SK-N-MC (cell line): ENCODE measurements at regions not wholly inside any gene's neighbourhood (a gene's known extent, or its start where the extent isn't known, plus 50 kb on each side); places are given as distances from the start of the nearest gene placed in this dataset.
A peak's percentile ranks its signal among the peaks of the same experiment; 100 is the strongest.

Experiments
- DNase-seq: peaks from one replicate; pipeline ENCODE4 v3.0.0-alpha.2; 2011; ENCODE audit warnings: low read depth, low spot score
- H3K27ac ChIP-seq: fragments of 200-600 bp; sonication (generic); 2 replicates; pipeline ENCODE4 v1.5.1; 2016; ENCODE audit warnings: mixed run types
- H3K36me3 ChIP-seq: fragments of 200-600 bp; sonication (generic); 2 replicates; pipeline ENCODE4 v1.6.1; 2017; ENCODE audit warnings: antibody characterized with exemption, low read length, mixed read lengths; ENCODE audit not compliant: insufficient read depth
- H3K4me3 ChIP-seq: fragments of 200-600 bp; sonication (generic); 2 replicates; pipeline ENCODE4 v1.5.1; 2016
- H3K9ac ChIP-seq: fragments of 200-600 bp; sonication (generic); 2 replicates; pipeline ENCODE4 v1.8.0; 2017; ENCODE audit warnings: mixed run types, mixed read lengths; ENCODE audit not compliant: insufficient read length
- H3K9me3 ChIP-seq: fragments of 200-600 bp; sonication (generic); 2 replicates; pipeline ENCODE4 v1.6.1; 2017; ENCODE audit warnings: low read depth, mild to moderate bottlenecking, antibody characterized with exemption, low read length, moderate library complexity, mixed read lengths
- EZH2 ChIP-seq: fragments of 200-600 bp; sonication (generic); IDR thresholded peaks from one replicate; pipeline ENCODE4 v1.6.1; 2017; ENCODE audit warnings: antibody characterized with exemption
- FOXP2 ChIP-seq: optimal IDR thresholded peaks from 2 replicates; pipeline ENCODE3; 2011; ENCODE audit warnings: mild to moderate bottlenecking, moderate library complexity; ENCODE audit not compliant: insufficient read depth; ENCODE audit errors: extremely low read length, control extremely low read depth
- POLR2AphosphoS5 ChIP-seq: IDR thresholded peaks from 2 replicates; pipeline ENCODE4 v1.6.1; 2012; ENCODE audit warnings: mild to moderate bottlenecking, low read depth, low read length, borderline replicate concordance

- Histone ChIP-seq H3K36me3 (no peaks in the 10 kb centered on the region), H3K27ac (no peak overlapping the region), H3K9ac (no peak overlapping the region), H3K9me3 (no peaks in the 10 kb centered on the region), H3K4me3 (no peak overlapping the region)
- no peak for DNase-seq
- TF ChIP-seq POLR2AphosphoS5 (no peak), EZH2 (no peak), FOXP2 (no peak)
Observed at GRCh38 chr1:110750562-110750961, 75.8 kb upstream of the KCNA3 start.

- no peak for TF ChIP-seq POLR2AphosphoS5
- no peak for TF ChIP-seq FOXP2
- no peak for TF ChIP-seq EZH2
- no peak overlapping the region for H3K9ac ChIP-seq
- H3K4me3 ChIP-seq, result no peak overlapping the region
- H3K9me3 ChIP-seq, result no peaks in the 10 kb centered on the region
- DNase-seq, result no peak
- H3K36me3 ChIP-seq, result no peaks in the 10 kb centered on the region
- H3K27ac ChIP-seq, result no peak overlapping the region
Observed at GRCh38 chr1:110749960-110750359, 75.2 kb upstream of the KCNA3 start.

GRCh38 chr1:110746644-110747259, 72.0 kb upstream of the KCNA3 start:
- peak; percentile 20 for DNase-seq
- TF ChIP-seq EZH2, result no peak
- TF ChIP-seq FOXP2, result no peak
- no peak for TF ChIP-seq POLR2AphosphoS5
- Histone ChIP-seq H3K36me3 (no peaks in the 10 kb centered on the region), H3K9ac (no peak overlapping the region), H3K4me3 (no peak overlapping the region), H3K9me3 (no peaks in the 10 kb centered on the region), H3K27ac (no peak overlapping the region)

- Histone ChIP-seq H3K36me3 (no peaks in the 10 kb centered on the region), H3K4me3 (no peak overlapping the region), H3K9me3 (no peaks in the 10 kb centered on the region), H3K9ac (no peak overlapping the region), H3K27ac (no peak overlapping the region)
- TF ChIP-seq EZH2 (no peak), POLR2AphosphoS5 (no peak), FOXP2 (no peak)
- no peak for DNase-seq
Observed at GRCh38 chr1:110743397-110743796, 68.7 kb upstream of the KCNA3 start.

DNA sequence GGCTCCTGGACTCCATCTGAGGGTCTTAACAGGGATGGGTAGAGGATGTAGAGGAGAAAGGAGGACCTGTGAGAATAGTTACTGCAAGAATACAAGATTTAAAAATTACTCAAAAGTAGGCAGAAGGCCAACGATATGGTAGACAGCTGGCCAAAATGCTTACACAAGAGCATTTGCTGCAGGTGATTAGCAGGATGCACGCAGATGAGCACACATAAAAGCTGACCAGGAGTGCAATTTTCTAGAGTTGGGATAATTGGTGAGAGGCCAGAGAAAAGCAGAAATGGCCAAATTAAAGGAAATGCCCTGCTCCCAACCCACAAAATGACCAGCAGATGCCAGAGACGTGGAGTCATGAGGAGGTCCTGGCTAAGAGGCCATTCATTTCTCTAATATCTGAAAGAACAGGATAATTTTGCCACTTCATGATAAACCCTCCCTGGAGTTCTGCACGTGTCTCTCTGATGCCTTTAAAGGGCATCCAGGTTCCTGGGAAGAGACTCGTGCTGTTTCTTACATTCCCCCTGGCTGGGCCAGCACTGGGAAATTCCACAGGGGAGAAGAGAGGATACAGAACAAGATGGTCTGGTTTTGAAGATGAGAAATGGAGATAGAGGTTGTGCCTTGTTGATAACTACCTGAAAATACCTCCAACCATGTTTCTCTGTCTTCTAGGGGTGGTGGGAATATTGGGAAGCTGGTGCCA, 62.3 kb upstream of the KCNA3 start:
- Histone ChIP-seq H3K9me3 (no peaks in the 10 kb centered on the region), H3K4me3 (no peak overlapping the region), H3K36me3 (no peaks in the 10 kb centered on the region), H3K9ac (no peak overlapping the region), H3K27ac (no peak overlapping the region)
- no peak for DNase-seq
- TF ChIP-seq EZH2 (no peak), FOXP2 (no peak), POLR2AphosphoS5 (no peak)

GRCh38 chr1:110734133-110734680, 59.5 kb upstream of the KCNA3 start:
- no peak overlapping the region for H3K9ac ChIP-seq
- no peak for DNase-seq

GRCh38 chr1:110731529-110731928, 56.8 kb upstream of the KCNA3 start:
- TF ChIP-seq FOXP2 (no peak), POLR2AphosphoS5 (no peak), EZH2 (no peak)
- H3K4me3 ChIP-seq, result no peak overlapping the region
- no peak overlapping the region for H3K9ac ChIP-seq
- no peaks in the 10 kb centered on the region for H3K9me3 ChIP-seq
- no peaks in the 10 kb centered on the region for H3K36me3 ChIP-seq
- no peak overlapping the region for H3K27ac ChIP-seq
- no peak for DNase-seq

More at GRCh38 chr1:110734133-110734680, 59.5 kb upstream of the KCNA3 start:
- Histone ChIP-seq H3K4me3 (no peak overlapping the region), H3K27ac (no peak overlapping the region), H3K9me3 (no peaks in the 10 kb centered on the region), H3K36me3 (no peaks in the 10 kb centered on the region)
- no peak for TF ChIP-seq POLR2AphosphoS5
- no peak for TF ChIP-seq EZH2
- no peak for TF ChIP-seq FOXP2

- H3K9ac ChIP-seq, result no peak overlapping the region
- no peaks in the 10 kb centered on the region for H3K36me3 ChIP-seq
- no peak for TF ChIP-seq FOXP2
- no peak for TF ChIP-seq EZH2
- no peak for TF ChIP-seq POLR2AphosphoS5
- H3K9me3 ChIP-seq, result no peaks in the 10 kb centered on the region
- no peak overlapping the region for H3K4me3 ChIP-seq
- no peak for DNase-seq
- H3K27ac ChIP-seq, result no peak overlapping the region
Observed at GRCh38 chr1:110728388-110729001, 53.8 kb upstream of the KCNA3 start.

DNA sequence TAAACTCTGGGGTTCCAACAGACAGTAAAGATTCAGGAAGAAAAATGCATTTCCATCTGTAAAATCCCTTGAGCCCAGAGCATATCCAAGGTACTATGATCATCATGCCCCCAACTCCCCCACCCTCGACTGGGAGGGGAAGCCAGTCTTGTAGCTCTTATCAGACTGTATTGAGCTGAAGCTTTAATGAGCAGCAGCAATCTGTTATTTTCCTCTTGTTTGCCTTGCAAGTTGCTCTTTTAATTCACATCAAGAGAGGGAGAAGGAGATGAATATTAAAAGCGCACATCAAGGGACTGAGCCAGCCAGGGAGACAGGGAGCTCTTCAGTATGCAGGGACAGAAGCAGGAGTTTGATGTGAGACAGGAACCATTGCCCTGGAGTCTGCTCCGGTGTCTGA, 52.5 kb upstream of the KCNA3 start:
- Histone ChIP-seq H3K9me3 (no peaks in the 10 kb centered on the region), H3K36me3 (no peaks in the 10 kb centered on the region), H3K4me3 (no peak overlapping the region), H3K27ac (no peak overlapping the region), H3K9ac (no peak overlapping the region)
- TF ChIP-seq FOXP2 (no peak), POLR2AphosphoS5 (no peak), EZH2 (no peak)
- DNase-seq, result no peak
